Smooth muscle cell (in vitro differentiated cells): ENCODE measurements at regions not wholly inside any gene's neighbourhood (a gene's known extent, or its start where the extent isn't known, plus 50 kb on each side); places are given as distances from the start of the nearest gene placed in this dataset.

Experiments
- DNase-seq: peaks from one replicate; lab custom pipeline; 2025; ENCODE audit not compliant: unreplicated experiment; lab: John Stamatoyannopoulos, UW
- H2AFZ ChIP-seq: fragments of 200-600 bp; sonication (generic); 2 replicates; pipeline ENCODE4 v1.6.0; 2016; ENCODE audit warnings: antibody characterized with exemption, low read depth, mild to moderate bottlenecking
- H3F3A ChIP-seq: fragments of 200-600 bp; sonication (generic); 2 replicates; pipeline ENCODE4 v1.6.0; 2017; ENCODE audit warnings: antibody characterized with exemption, low read depth
- H3K27ac ChIP-seq: fragments of 200-600 bp; sonication (generic); 2 replicates; pipeline ENCODE4 v1.5.1; 2016; ENCODE audit warnings: low read depth, mild to moderate bottlenecking
- H3K27me3 ChIP-seq: fragments of 200-600 bp; sonication (generic); 2 replicates; pipeline ENCODE4 v1.6.1; 2016; ENCODE audit warnings: low read depth, mild to moderate bottlenecking
- H3K36me3 ChIP-seq: fragments of 200-600 bp; sonication (generic); 2 replicates; pipeline ENCODE4 v1.5.1; 2016; ENCODE audit warnings: low read depth
- H3K4me1 ChIP-seq: fragments of 200-600 bp; sonication (generic); 2 replicates; pipeline ENCODE4 v1.5.1; 2016; ENCODE audit warnings: low read depth
- H3K4me2 ChIP-seq: fragments of 200-600 bp; sonication (generic); 2 replicates; pipeline ENCODE4 v1.6.0; 2016; ENCODE audit warnings: mild to moderate bottlenecking
- H3K4me3 ChIP-seq: fragments of 200-600 bp; sonication (generic); 2 replicates; pipeline ENCODE4 v1.5.1; 2016; ENCODE audit warnings: mild to moderate bottlenecking
- H3K79me2 ChIP-seq: fragments of 200-600 bp; sonication (generic); 2 replicates; pipeline ENCODE4 v1.6.0; 2016; ENCODE audit warnings: low read depth, mild to moderate bottlenecking
- H3K9ac ChIP-seq: fragments of 200-600 bp; sonication (generic); 2 replicates; pipeline ENCODE4 v1.6.0; 2016; ENCODE audit warnings: low read depth
- H3K9me3 ChIP-seq: fragments of 200-600 bp; sonication (generic); replicated peaks from 2 replicates; pipeline ENCODE4 v1.5.1; 2016; ENCODE audit warnings: low read depth
- H4K20me1 ChIP-seq: fragments of 200-600 bp; sonication (generic); 2 replicates; pipeline ENCODE4 v1.6.0; 2016; ENCODE audit warnings: low read depth
- WGBS: methylation state at CpG from one replicate; pipeline ENCODE4 v1.1.7; 2016; ENCODE audit warnings: low lambda C conversion rate; 5-methylcytosine and 5-hydroxymethylcytosine counted together
- TF ChIP-seq, protein P1 (sequence below): fragments of 200-600 bp; sonication (generic); IDR thresholded peaks from 2 replicates; pipeline ENCODE4 v1.5.1; 2017; ENCODE audit warnings: borderline replicate concordance, mild to moderate bottlenecking, antibody characterized with exemption; ENCODE audit not compliant: insufficient read depth, poor library complexity, severe bottlenecking

DNA sequence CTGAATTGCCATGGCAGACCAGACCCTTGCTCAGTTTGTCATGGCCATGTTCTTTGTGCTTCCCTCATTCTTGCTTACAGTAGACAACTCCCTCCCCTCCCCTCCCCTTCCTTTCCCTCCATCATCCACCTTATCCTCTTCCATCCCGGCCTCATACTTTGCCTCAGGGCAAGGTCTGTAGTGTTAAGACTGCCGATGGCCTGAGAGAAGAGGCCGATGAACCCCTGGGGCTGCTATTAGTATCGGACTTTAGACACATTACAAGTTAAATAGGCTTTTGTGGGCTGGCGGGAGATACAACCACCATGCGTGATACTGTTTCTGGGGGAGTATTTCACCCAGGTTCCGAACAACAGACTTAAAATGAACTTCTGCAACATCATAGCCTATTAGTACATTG is 364.5 kb upstream of the ZFHX3 start:
- H3F3A ChIP-seq: no peaks in the 10 kb centered on the region
- H3K9ac ChIP-seq: no peak overlapping the region
- H3K9me3 ChIP-seq: no peaks in the 10 kb centered on the region
- no peak overlapping the region for H3K27ac ChIP-seq
- TF ChIP-seq, protein P1, sequence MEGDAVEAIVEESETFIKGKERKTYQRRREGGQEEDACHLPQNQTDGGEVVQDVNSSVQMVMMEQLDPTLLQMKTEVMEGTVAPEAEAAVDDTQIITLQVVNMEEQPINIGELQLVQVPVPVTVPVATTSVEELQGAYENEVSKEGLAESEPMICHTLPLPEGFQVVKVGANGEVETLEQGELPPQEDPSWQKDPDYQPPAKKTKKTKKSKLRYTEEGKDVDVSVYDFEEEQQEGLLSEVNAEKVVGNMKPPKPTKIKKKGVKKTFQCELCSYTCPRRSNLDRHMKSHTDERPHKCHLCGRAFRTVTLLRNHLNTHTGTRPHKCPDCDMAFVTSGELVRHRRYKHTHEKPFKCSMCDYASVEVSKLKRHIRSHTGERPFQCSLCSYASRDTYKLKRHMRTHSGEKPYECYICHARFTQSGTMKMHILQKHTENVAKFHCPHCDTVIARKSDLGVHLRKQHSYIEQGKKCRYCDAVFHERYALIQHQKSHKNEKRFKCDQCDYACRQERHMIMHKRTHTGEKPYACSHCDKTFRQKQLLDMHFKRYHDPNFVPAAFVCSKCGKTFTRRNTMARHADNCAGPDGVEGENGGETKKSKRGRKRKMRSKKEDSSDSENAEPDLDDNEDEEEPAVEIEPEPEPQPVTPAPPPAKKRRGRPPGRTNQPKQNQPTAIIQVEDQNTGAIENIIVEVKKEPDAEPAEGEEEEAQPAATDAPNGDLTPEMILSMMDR: no peak
- 84% methylated on average over 7 of the region's 7 CpGs for WGBS
- no peak overlapping the region for H2AFZ ChIP-seq
- H3K79me2 ChIP-seq: no peaks in the 10 kb centered on the region
- no peaks in the 10 kb centered on the region for H3K4me1 ChIP-seq
- H4K20me1 ChIP-seq: no peaks in the 10 kb centered on the region
- H3K4me3 ChIP-seq: no peak overlapping the region
- H3K4me2 ChIP-seq: no peak overlapping the region
- no peaks in the 10 kb centered on the region for H3K36me3 ChIP-seq
- DNase-seq: no peak
- H3K27me3 ChIP-seq: peaks cover 24% of the 10 kb centered on the region

DNA sequence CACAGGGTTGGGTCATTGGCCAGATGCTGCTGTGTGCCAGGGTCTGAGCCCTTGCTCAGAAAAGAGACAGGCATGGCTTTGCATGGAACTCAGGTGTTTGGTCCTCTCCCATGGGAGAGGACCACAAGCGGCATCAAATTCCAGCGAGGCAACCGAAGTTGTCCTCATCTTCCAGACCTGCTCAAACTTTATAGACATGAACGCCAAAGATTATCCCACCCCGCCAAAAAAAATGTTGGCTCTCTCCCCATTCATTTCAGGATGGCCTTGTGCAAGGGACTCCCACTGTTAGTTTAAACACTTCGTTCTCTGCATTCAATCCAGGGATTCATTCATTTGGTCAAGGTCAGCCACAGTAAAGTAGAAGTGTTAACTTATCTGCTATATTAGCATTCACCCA is 360.8 kb upstream of the ZFHX3 start:
- no peaks in the 10 kb centered on the region for H3K36me3 ChIP-seq
- no peaks in the 10 kb centered on the region for H3K79me2 ChIP-seq
- H3K9ac ChIP-seq: no peak overlapping the region
- peaks cover 26% of the 10 kb centered on the region for H3K27me3 ChIP-seq
- no peak overlapping the region for H3K4me2 ChIP-seq
- no peaks in the 10 kb centered on the region for H3F3A ChIP-seq
- no peak overlapping the region for H3K4me3 ChIP-seq
- H3K27ac ChIP-seq: no peak overlapping the region
- 89% methylated on average over 6 of the region's 6 CpGs for WGBS
- TF ChIP-seq, protein P1: no peak
- no peaks in the 10 kb centered on the region for H3K9me3 ChIP-seq
- peaks cover 7% of the 10 kb centered on the region for H3K4me1 ChIP-seq
- no peaks in the 10 kb centered on the region for H4K20me1 ChIP-seq
- no peak for DNase-seq
- H2AFZ ChIP-seq: no peak overlapping the region

DNA sequence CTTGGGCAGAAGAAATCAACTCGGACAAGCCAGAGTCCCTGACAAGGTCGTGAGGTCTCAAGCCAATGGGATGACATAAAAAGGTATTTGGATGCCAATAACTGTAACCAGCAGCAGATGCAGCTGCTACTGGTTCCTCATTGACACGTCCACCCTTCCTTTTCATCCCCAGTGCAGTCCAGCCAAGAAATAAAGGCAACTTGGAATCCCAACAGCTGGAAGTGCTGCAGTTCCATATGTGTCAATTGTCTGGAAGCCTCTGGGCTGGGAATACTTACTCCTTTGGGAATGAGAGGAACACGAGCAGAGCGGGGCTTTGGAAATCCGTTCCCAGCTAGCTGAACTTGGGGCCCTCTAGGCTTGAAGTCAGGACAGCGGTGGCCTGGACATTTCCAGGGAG is 360.4 kb upstream of the ZFHX3 start:
- no peaks in the 10 kb centered on the region for H3K9me3 ChIP-seq
- no peak for DNase-seq
- H3K27ac ChIP-seq: no peak overlapping the region
- no peaks in the 10 kb centered on the region for H3K79me2 ChIP-seq
- H2AFZ ChIP-seq: no peak overlapping the region
- peaks cover 26% of the 10 kb centered on the region for H3K27me3 ChIP-seq
- peaks cover 11% of the 10 kb centered on the region for H3K4me1 ChIP-seq
- H3K9ac ChIP-seq: no peak overlapping the region
- TF ChIP-seq, protein P1: no peak
- H3K4me2 ChIP-seq: no peak overlapping the region
- no peak overlapping the region for H3K4me3 ChIP-seq
- no peaks in the 10 kb centered on the region for H4K20me1 ChIP-seq
- no peaks in the 10 kb centered on the region for H3K36me3 ChIP-seq
- H3F3A ChIP-seq: no peaks in the 10 kb centered on the region
- 85% methylated on average over 7 of the region's 7 CpGs for WGBS

DNA sequence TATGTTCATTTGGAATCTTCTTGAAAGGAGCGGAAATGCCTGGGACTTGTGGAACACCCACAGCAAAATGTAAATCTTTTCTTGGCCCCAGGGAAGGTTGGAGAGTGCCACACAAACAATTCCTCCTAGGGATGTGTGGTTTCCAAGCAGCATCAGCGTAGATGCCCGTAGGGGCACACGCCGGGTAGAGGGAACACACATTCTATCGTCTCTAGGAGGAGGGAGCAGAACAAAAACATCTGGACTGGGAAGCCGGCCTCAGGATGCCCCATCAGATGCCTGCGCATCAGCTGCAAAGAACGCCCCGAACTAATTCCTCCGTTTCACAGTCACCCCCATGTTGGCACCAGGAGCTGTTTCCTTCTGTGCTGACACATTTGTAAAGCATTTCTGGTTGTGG is 357.9 kb upstream of the ZFHX3 start:
- no peak overlapping the region for H3K27ac ChIP-seq
- H3K36me3 ChIP-seq: no peaks in the 10 kb centered on the region
- peaks cover 21% of the 10 kb centered on the region for H3K27me3 ChIP-seq
- H2AFZ ChIP-seq: no peak overlapping the region
- TF ChIP-seq, protein P1: no peak
- no peak for DNase-seq
- H3K4me2 ChIP-seq: no peak overlapping the region
- peaks cover 16% of the 10 kb centered on the region for H3K4me1 ChIP-seq
- H4K20me1 ChIP-seq: no peaks in the 10 kb centered on the region
- no peak overlapping the region for H3K4me3 ChIP-seq
- no peaks in the 10 kb centered on the region for H3K79me2 ChIP-seq
- 94% methylated on average over 11 of the region's 11 CpGs for WGBS
- no peak overlapping the region for H3K9ac ChIP-seq
- no peaks in the 10 kb centered on the region for H3K9me3 ChIP-seq
- no peaks in the 10 kb centered on the region for H3F3A ChIP-seq
